8988T (cell line): ENCODE measurements at regions not wholly inside any gene's neighbourhood (a gene's known extent, or its start where the extent isn't known, plus 50 kb on each side); places are given as distances from the start of the nearest gene placed in this dataset.

Source experiments
- DNase-seq: peaks from one replicate; pipeline ENCODE4 v3.0.0; 2011

DNA sequence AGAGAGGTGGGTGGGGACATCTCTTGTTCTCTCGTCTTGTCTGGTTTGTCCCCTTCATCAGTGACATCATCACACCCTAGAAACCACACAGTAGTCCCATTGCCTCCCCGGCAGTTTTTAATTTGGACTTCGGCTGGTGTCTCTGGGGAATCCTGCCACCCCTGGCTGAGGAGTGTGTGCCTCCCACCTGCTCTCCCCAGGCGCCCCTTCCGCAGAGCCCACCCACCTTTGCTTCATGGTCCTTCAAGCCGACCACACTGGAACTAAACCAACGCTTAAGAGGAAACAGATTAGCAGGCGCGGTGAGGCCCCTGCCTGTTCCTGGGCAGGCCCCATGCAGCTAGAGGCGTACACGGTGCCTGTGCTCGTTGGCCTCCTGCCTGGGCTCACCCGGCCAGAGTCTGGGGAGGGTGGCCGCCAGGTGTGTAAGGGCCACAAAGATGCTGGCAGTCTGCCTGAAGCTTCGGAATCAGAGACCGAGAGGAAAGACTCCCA lies 107.6 kb upstream of the SPRY4 start:
- DNase-seq: no peak

DNA sequence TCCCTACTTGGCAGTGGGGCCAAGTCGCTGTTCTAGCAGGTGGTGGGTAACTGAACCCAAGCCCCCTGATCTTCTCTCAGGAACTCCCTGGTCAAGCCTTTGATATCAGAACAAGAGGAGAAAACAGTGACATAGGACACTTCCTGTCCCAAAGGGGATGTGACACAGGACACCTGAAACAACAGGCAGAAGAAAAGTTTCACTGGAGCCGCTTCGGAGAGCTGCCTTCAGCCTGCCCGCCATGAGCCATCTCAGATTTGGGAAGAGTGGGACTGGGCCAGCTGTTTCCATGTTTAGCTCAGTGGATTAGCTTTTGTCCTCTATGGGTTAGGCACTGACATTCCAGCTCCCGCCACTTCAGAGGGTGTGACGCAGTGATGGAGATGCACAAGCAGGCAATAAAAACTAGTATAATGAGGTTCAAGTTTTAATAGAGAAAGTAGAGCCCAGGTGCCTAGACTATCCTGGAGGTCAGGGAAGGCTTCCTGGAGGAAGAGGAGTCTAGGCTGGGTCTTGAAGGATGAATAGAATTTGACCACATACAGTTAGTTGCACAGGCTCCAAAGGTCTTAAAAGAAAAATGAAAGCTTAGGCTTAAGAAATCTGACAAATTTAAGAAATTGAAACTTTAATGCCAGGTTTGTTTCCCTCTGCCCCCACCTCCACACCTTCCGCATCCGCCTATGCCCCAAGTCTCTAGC lies 104.1 kb upstream of the SPRY4 start:
- DNase-seq: no peak

DNA sequence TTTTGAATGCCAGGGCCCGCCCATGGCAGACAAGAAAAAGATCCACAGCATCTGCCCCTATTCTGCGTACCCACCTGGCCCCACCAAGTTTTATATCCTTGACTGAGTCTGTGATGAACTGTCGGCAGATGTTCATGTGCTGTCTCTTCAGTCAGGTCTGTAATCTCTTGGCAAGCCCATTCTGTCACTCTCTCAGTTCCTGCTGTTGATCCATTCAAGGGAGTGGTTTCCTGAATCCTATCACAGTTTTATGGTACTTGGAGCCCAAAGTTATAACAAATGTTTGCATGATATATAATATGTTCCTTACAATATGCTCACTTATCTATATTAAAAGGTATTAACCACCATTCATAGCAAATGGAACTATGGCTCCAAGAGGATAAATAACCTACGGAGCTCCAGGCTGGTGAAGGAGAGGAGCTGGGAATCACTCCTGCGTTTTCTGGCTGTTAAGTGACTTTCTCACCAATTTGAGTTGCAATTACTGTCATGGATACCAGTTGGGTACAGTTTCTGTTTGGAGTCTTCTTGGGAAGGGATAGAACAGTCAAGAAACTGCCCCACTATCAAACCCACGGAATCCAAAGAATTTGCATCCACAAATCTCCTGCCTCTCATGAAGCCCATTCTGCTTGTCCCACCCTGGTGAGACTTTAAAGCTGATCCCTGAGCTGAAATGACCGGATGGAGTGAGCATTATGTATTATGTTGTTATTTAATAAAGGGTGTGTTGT lies 103.4 kb upstream of the SPRY4 start:
- DNase-seq: no peak

DNA sequence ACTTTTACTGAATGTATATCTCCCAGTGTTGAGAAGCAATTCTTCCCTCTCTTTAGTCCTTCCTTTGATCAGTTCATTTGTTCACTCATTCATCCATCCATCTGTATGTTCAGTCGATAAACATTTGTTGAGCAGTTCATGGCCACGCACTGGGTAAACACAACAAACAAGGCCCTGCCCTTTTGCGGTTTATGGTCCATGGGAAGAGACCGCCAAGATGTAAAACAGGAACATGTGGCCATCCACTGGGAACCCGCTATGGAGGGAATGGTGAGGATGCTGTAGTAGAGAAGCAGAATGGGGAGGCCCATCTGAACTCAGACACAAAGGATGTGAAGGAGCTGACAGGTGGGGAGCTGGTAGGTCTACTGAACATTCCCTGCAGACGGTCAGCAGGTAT lies 102.7 kb upstream of the SPRY4 start:
- DNase-seq: no peak

DNA sequence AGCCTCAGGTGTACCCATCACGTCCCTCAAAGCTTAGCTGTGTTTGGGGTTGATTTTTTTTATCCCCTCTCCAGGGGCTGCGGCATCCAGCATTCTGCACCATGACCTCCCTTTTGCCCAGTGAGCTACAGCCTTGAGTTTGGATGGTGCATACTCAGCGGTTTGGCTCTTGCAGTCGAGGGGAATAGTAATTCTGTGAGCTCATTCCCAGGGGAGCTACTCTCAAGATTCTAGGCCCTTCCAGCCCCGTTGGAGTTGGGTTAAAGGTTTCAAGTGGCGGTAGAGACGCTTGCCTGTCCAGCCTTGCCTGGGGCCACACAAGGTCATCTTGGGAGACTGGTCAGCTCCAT lies 102.2 kb upstream of the SPRY4 start:
- DNase-seq: no peak

DNA sequence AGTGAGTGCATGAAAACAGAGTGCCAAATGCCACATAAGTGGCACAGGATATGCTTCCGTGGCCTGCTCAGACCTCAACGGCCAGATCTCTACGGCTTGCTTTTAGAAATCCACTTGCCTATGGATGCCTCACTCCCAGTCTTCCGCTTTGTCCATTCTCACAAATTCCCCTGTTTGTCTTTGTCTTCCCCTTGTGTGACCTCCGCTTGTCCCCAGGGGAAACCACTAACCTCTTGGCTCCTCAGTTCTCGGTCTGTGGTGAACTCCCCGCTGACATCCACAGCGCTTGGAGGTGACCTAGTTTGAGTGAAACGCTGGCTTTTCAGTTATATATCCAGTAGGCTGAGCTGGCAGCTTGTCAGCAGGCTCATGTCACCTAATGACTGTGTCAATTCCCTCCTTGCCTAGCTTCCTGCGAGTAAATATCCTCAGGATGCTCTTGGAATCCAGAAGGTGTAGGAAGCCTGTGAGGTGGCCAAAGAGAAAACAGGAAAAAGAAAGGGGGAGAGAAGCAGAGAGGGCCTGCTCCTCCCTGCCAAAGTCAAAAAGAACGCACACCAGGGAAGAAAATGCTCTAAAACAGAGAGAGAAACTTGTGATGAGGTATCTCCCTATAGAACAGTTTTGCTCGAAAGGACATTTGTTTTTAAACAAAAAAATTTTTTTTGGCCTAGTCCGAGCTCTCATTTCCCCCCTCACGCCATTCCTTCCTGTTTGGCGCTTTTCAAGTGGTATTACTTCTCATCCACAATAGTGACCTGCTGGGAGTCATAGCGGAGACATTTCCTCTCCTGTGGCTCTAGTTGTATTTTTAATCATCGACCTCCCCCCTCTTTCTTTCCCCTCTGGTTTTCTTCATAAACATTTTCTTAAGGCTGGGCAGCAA lies 101.6 kb upstream of the SPRY4 start:
- DNase-seq: no peak

DNA sequence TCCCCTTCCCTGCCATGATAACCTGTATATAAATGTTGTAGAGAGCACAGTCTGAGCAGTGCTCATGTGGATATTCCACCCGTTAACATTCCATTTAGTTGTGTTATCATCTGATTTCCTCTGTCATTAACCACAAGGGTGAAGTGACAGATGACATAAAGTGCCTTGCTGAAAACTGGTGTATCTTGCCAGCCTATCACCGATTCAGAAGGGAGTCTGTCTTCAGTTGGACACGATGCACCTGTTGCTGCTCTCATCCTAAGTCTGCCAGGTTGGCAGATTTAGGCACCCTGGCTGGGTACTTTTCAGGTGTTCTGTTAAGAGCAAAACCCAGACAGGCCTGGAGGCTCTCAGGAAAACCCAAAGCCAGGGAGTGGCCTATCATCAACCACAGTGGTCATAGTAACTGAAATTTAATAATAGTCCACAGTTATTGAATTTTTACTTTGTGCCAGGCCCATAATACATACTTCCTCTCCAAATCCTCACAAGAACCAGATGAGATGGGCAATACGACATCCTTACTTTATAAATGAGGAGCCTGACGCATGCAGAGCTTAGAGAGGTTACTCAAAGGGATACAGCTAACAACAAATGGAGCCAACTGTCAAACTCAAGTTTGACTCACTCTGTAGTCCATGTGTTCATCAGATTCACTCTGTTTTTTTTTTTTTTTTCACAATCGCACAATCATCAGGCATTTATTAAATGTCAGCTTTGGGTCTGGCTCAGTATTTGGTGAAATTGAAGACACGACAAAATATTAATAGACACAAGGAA lies 100.7 kb upstream of the SPRY4 start:
- DNase-seq: no peak

DNA sequence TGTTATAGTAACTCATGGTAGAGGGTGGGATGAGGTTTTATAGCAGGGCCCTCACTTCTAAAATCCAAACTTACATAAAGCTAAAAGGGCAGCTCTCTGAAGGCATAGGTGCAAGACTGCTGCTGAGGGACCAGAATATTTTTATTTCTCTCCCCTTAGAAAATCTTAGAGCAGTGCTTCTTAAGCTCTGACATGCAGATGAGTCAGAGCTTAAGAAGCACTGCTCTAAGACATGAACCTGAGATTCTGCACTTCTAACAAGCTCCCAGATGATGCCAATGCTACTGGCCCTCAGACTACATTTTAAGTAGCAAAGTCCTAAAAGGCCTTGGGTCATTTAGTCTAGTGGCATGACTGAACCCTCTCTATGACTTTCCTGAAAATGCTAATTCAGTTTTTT lies 97.6 kb upstream of the SPRY4 start:
- no peak for DNase-seq

DNA sequence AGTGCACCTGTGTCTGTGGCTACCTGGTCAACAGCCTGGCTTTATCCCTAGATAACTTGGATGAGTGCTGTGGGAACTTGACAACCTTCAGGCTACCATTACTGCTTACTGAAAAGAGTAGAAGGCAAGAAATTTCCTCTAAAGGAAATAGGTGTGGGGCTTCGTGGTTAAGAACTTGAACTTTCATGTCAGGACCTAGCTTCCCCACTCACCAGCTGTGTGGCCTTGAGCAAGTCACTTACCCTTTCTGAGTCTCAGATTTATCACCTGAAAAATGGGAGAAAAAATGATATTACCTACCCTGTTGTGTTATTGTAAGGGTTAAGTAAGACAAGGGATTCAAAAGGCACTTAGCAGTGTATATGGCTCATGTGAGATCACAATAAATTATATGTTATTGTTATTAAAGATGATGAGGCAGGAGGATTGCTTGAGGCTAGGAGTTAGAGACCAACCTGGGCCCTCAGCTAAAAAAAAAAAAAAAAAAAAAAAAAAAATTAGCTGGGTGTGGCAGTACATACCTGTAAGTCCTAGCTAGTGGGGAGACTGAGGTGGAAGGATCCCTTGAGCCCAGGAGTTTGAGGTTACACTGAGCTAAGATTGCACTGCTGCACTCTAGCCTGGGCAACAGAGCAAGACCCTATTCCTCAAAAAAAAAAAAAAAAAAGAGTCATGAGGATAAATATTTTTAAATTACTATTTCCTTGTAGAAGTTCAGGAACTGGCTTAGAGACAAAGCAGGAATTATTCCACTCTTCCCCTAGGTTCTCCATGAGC lies 97.0 kb upstream of the SPRY4 start:
- DNase-seq: no peak

DNA sequence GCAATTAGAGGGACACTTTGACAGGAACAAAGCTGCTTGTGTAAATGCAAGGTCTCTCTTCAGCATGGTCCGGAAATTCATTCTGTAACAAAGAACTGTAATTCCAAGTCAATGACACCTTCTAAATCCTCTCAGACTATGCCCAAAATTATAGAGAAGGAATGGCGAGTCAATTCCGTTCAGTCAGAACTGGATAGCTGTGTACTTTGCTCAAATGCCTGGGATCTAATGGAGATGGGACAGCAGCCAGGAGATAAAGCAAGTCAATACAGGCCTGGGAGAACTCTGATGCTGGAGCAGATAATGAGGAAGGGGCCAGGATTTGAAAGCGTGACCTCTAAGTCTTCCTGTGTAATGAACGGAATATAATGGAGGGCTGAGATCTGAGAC lies 96.4 kb upstream of the SPRY4 start:
- DNase-seq: no peak

DNA sequence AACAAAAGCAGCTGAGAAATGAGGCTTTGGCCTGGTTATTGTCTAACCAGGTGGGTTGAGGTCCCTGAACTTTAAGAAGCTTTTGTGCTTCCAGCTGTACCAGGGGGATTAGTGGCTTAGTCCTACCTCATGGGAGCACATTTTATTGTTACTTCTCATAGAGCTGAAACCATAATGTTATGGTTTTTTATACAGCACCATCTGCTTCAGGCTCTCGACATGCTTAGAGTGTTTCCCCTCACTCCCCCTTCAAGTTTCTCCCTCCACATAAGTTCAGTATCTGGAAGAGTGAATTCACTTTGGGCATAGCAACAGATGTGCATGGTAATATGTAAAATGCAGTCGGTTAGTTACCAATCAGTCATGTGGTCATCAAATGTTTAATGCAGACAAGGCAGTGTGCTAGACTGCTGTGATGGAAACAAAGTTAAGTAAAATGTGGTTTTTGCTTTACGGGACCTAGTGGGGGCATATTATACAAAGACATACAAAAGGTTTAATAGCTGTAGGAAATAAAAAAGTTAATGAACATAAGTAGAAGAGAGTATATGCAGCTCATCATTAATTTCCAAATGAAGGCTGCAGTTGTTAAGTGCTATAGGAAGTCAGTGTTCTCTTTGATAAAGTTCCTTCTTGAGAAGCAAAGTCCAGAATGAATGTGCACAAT lies 95.9 kb upstream of the SPRY4 start:
- no peak for DNase-seq

DNA sequence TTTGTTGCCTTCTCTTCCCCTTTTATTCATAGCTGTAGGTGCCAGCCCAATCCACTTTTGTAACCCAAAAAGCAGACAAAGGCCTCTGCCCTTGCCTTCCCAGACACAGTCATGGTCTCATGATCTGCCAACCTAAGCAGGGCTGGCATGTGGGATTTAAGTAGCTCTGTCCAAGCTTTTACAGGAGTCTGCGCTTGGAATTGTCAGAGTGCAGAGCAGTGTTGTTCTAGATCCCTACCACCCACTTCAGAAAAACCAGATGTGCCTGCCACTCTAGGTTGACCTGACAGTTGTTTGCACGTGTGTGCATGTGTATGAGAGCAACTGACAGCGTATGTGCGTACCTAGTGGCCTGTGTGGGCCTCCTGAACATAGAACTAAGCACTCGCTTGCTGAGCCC lies 87.8 kb upstream of the SPRY4 start:
- DNase-seq: no peak

DNA sequence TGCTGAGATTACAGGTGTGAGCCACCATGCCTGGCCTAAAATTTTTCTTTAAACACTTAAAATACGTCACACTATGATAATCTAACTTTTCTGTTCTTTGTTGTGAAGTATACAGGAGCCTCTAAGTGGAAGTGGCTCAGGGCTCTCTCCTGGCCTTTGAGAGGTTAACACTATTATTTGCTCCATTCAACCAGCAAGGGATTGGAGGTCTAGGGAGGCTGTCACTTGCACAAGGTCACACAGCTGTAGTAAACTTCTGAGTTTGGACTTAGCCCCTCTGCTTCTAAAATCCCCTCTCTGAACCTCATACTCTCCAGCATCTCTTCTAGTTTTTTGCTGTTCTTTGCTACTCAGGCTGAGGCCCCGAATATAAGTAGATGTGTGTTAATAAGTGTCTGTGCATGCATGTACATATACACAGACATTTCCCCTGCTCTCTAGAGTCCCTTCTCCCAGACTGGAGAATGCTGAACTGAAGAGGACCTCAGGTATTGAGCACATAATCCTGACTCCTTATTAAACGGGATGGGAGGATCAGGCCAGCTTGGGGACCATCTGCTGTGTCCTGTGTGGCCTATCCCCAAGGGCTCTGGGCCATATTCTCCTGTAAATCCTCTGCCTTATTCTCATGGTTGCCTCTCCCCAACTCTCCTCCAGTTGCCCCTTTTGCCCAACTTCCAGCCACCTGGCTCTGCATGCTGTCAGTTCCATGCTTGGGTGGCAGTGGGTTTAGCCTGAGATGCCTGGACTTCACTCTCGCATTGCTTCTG lies 87.0 kb upstream of the SPRY4 start:
- no peak for DNase-seq

DNA sequence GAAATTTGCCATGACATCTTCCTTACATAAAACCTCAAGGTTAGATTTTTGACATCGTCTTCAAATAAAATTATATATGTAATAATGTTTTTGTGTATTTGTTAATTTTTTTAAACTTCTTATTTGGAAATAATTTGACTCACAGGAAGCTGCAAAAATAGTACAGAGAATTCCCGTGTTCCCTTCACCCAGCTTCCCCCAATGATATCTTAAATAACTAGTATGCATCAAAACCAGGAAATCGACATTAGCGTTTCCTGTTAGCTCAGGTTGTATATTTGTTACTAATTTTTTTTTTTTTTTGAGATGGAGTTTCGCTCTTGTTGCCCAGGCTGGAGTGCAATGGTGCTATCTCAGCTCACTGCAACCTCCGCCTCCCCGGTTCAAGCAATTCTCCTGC lies 86.3 kb upstream of the SPRY4 start:
- DNase-seq: no peak

DNA sequence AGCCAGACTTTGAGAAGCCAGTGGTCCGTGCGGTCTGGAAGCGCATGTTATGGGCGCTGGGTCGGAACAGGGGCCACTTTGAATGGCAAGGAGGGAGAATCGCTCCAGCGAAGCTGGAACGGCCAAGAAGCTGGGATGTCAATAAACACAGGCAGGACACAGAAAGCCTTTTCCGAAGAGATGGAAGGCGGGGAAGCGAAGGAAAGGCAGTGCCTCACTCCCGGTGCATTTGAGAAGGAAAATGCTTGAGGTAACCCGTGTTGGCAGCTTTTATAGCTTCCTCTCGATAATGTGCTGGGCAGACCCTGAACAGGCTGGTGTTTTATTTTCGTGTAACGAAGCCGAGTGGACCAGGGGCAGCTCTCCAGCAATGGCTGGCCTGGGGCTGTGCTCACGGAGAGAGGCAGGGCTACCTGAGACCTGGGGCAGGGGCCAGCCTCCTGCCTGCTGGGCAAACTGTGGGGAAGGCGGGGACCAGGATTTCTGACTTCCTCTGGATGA lies 84.2 kb upstream of the SPRY4 start:
- DNase-seq: no peak

DNA sequence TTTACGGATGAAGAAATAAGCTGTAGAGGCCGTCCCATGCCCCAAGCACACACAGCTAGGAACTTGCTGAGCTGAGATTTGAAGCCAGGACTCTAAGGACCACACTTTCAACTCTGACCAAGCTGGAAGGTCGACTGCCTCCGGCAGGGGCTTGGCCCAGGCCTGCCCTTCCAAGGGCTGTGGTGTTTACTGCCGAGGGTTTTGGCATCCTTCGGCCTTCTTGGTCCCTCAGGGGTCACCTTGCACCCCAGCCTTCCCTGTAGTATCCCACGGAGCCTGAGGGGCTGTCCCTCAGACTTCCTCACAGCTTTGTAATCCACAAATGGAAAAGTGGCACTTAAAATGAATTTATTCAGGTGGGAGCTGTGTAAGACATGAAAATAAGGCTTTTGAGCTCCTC lies 83.7 kb upstream of the SPRY4 start:
- no peak for DNase-seq

DNA sequence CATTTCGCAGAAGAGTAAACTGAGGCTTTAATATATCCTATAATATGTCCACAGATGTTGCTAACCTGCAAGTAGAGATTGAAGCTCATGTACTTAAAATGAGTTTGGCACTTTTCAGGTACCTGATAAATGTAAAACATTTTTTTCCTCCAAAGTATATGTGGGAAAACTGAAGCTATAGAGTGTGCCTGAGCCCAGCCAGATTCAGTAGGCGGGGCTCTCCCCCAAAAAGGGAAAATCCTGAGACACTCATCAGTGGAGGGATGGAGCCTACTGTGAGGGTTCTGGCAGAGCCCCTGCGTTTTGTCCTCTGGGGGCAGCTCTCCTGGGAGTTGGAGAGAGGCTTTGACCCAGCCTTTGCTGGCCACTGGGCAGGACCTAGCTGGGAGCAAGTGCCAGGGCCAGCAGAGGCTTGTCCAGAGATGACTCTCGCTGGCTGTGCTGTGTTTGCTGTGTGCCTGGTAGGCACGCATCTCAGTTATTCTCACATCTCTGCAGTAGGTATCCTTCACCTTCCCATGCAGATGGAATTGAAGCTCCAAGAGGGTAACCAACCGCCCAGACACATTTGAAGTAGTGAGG lies 81.1 kb upstream of the SPRY4 start:
- no peak for DNase-seq

DNA sequence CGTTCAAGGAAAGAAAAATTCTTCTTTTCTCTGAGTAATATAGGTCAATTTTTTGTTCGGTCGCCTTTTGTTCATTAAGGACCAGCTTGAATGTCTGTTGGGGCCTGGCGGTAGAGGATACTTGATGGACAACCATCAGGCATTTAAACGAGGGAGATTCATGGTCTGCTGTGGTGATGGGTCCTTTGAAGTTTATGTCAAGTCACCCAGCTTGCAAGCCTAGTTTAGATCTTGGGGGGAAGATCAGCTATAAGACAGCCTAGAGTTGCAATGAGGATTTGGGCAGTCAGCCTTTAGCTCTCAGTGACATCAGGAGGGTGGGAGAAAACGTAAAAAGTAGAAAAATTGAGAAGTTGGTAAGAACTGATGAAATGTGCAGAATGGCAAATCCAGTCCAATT lies 80.2 kb upstream of the SPRY4 start:
- no peak for DNase-seq

DNA sequence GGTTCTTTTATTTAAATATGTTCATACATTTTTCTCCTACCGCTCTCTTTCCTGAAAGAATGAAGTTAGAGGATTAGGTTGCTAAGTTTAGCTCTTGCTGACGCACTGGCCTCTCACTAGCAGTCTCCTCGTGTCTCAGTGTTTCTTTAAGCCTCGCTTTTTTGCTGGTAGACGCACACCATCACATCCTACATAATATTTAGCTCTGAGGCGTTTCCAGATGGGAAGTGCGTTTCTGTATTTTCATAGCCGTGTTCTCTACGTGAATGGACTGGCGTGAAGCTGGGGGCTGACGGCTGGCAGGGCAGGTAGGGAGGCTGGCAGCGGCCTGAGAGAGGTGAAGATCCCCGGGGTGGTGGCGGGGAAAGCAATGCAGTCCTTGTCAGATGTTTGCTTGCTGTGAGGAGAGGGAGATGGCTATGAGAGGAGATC lies 79.2 kb upstream of the SPRY4 start:
- DNase-seq: no peak

DNA sequence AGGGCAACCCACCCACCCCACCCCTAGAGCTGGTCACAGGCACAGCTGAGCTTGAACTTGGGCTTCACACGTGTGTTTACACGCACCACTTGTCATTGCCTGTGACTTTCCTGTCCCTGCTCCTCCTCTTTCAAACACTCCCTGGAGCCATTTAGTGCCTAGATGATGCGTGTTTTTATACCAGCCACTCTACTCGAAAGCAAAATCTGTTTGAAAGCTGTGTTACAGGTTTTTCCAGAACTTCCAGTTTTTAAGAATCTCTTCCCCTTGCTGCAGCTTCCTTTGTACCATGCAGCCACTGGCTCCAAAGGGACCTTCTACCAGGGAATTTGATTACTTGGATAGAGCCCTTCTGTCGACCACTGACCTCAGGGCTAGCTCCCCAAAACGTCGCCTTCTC lies 78.8 kb upstream of the SPRY4 start:
- DNase-seq: no peak
